ENCODE measurements at regions not wholly inside any gene's neighbourhood (a gene's known extent, or its start where the extent isn't known, plus 50 kb on each side); places are given as distances from the start of the nearest gene placed in this dataset.

DNA sequence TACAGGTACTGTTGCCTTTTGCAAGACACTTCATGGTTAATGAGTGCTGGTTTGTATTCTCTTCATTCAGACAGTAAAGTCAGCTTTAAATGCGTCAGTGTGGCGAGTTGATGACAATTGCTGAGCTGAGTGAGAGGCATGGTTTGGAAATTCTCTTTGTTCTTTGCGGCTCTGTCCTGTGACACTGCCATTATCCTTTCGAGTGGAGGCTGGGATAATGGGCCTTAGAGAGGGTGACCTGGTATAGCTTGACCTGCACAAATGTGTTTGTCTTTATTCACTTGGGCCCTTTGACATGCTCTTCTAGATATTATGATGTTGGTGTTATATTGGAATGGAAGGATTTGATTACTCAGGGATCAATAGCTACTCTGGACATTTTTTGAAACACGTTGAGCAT lies 208.5 kb upstream of the FAT1 start:
- no peaks in the 10 kb centered on the region for H3K79me2 ChIP-seq (ENCODE audit: insufficient read depth, low read length)
- no peak overlapping the region for H2AFZ ChIP-seq (ENCODE audit: low read depth, low read length, severe bottlenecking)
- H3K4me2 ChIP-seq (ENCODE audit: low read depth, low read length, poor library complexity, severe bottlenecking), result no peak overlapping the region
- no peaks in the 10 kb centered on the region for H3F3A ChIP-seq (ENCODE audit: insufficient read depth)
- no peaks in the 10 kb centered on the region for H4K20me1 ChIP-seq (ENCODE audit: low read depth, low read length)
- H3K27me3 ChIP-seq (ENCODE audit: low read length), result no peaks in the 10 kb centered on the region
- H3K9ac ChIP-seq (ENCODE audit: low read length), result no peak overlapping the region
- H3K4me3 ChIP-seq (ENCODE audit: insufficient read depth, low read length, poor library complexity, severe bottlenecking), result no peak overlapping the region
- no peak overlapping the region for H3K27ac ChIP-seq (ENCODE audit: low read depth, low read length)
- no peaks in the 10 kb centered on the region for H3K36me3 ChIP-seq (ENCODE audit: low read length)
- no peaks in the 10 kb centered on the region for H3K9me3 ChIP-seq (ENCODE audit: insufficient read depth, low read length)
- no peak for TF ChIP-seq CTCF (IDR thresholded peaks at IDR 0.05; ENCODE audit: insufficient read depth, low read length, poor library complexity, severe bottlenecking)
- no peaks in the 10 kb centered on the region for H3K9me2 ChIP-seq (replicated peaks; ENCODE audit: insufficient read depth, low read length)

- H3K4me2 ChIP-seq (ENCODE audit: low read depth, low read length, poor library complexity, severe bottlenecking), result no peak overlapping the region
- H2AFZ ChIP-seq (ENCODE audit: low read depth, low read length, severe bottlenecking), result no peak overlapping the region
- no peaks in the 10 kb centered on the region for H3K9me2 ChIP-seq (replicated peaks; ENCODE audit: insufficient read depth, low read length)
- TF ChIP-seq CTCF (IDR thresholded peaks at IDR 0.05; ENCODE audit: insufficient read depth, low read length, poor library complexity, severe bottlenecking), result no peak
- TF ChIP-seq EZH2phosphoT487 (conservative IDR thresholded peaks at IDR 0.05; ENCODE audit: low read length), result no peak
- no peak overlapping the region for H3K9ac ChIP-seq (ENCODE audit: low read length)
- H3F3A ChIP-seq (ENCODE audit: insufficient read depth), result no peaks in the 10 kb centered on the region
- H3K79me2 ChIP-seq (ENCODE audit: insufficient read depth, low read length), result no peaks in the 10 kb centered on the region
- H3K27ac ChIP-seq (ENCODE audit: low read depth, low read length), result no peak overlapping the region
- no peak overlapping the region for H3K4me3 ChIP-seq (ENCODE audit: insufficient read depth, low read length, poor library complexity, severe bottlenecking)
- no peaks in the 10 kb centered on the region for H4K20me1 ChIP-seq (ENCODE audit: low read depth, low read length)
- H3K9me3 ChIP-seq (ENCODE audit: insufficient read depth, low read length), result no peaks in the 10 kb centered on the region
- no peaks in the 10 kb centered on the region for H3K27me3 ChIP-seq (ENCODE audit: low read length)
- no peaks in the 10 kb centered on the region for H3K36me3 ChIP-seq (ENCODE audit: low read length)
Measured at GRCh38 chr4:186932631-186933187, 209.1 kb upstream of the FAT1 start.

DNA sequence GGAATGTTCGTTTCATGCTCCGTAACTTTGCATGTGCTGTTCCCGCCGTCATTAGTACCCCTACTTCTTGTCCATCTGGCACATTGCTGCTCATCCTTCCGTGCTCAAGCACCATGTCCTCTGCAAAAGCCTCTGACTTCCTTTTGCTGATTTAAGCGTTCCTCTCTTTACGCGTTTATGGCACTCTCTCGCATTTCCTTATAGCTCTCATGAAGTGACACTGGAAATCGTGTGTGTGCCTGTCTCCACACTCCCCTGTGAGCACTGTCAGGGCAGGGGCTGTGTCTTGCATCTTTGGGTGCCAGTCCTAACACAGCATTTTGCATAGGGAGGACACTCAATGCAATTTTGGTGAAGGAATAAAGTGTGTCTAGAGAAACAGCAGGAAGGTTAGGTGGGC lies 210.6 kb upstream of the FAT1 start:
- H3K4me2 ChIP-seq (ENCODE audit: low read depth, low read length, poor library complexity, severe bottlenecking), result no peak overlapping the region
- H3K9me2 ChIP-seq (replicated peaks; ENCODE audit: insufficient read depth, low read length), result no peaks in the 10 kb centered on the region
- H3K9ac ChIP-seq (ENCODE audit: low read length), result no peak overlapping the region
- TF ChIP-seq EZH2phosphoT487 (conservative IDR thresholded peaks at IDR 0.05; ENCODE audit: low read length) (no peak), CTCF (IDR thresholded peaks at IDR 0.05; ENCODE audit: insufficient read depth, low read length, poor library complexity, severe bottlenecking) (no peak)
- no peak overlapping the region for H3K4me3 ChIP-seq (ENCODE audit: insufficient read depth, low read length, poor library complexity, severe bottlenecking)
- H3K36me3 ChIP-seq (ENCODE audit: low read length), result no peaks in the 10 kb centered on the region
- H3K9me3 ChIP-seq (ENCODE audit: insufficient read depth, low read length), result no peaks in the 10 kb centered on the region
- H4K20me1 ChIP-seq (ENCODE audit: low read depth, low read length), result no peaks in the 10 kb centered on the region
- H3K27me3 ChIP-seq (ENCODE audit: low read length), result no peaks in the 10 kb centered on the region
- H3K79me2 ChIP-seq (ENCODE audit: insufficient read depth, low read length), result no peaks in the 10 kb centered on the region
- H2AFZ ChIP-seq (ENCODE audit: low read depth, low read length, severe bottlenecking), result no peak overlapping the region
- H3F3A ChIP-seq (ENCODE audit: insufficient read depth), result no peaks in the 10 kb centered on the region
- no peak overlapping the region for H3K27ac ChIP-seq (ENCODE audit: low read depth, low read length)

All from SU-DHL-6 (cell line).